Endometrium (tissue), 2 donors: ENCODE measurements at regions not wholly inside any gene's neighbourhood (a gene's known extent, or its start where the extent isn't known, plus 50 kb on each side); places are given as distances from the start of the nearest gene placed in this dataset.

Source experiments
- FAIRE-seq: peaks from 2 replicates; lab custom pipeline; 2012; peaks lifted over from hg19 to GRCh38; lab: Jason Lieb, UNC
- donor health status: control.
- donor health status: control.

DNA sequence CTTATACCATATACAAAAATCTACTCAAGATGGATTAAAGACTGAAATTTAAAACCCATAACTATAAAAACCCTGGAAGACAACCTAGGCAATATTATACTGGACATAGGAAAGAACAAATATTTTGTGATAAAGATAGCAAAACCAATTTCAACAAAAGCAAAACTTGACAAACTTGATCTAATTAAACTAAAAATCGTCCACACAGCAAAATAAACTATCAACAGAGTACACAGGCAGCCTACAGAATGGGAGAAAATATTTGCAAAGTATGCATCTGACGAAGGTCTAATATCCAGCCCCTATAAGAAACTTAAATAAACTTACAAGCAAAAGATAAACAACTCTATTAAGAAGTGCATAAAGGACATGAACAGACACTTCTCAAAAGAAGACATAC is 240.1 kb downstream of the HGF start:
- no peak for FAIRE-seq

DNA sequence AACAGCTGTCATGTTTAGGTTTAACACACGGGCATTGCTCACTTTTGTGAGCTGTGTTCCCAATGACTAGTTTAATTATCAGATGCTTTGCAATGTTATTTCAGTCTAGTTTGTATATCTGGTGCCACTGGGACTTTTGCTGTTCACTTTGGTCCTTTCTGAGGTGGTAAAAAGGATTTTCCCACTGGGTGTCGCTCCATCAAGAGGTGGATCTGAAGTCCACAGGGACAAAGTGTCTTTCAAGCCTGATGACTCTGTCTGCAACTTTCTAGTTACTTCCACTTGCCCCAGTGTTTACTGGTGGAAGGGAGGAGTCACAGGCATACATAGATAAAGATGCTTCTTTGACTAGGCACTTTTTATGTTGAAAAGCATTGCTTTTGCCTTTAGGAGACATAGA is 242.2 kb downstream of the HGF start:
- FAIRE-seq = no peak

DNA sequence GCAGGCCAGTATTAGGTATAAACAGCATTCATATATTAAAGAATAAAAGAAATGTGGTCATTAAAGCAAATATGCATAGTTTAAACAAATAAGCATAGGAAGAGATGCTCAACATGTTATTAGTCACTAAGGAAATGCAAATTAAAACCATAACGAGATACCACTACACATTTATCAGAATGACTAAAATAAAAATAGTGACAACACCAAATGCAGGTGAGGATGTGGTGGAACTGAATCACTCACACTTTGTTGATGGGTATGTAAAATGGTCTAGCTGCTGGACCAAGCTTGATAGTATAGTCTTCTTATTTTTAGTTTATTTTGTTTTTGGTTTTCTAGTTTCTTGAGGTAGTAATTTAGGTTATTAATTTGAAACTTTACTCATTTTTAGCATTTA is 242.9 kb downstream of the HGF start:
- FAIRE-seq = no peak

DNA sequence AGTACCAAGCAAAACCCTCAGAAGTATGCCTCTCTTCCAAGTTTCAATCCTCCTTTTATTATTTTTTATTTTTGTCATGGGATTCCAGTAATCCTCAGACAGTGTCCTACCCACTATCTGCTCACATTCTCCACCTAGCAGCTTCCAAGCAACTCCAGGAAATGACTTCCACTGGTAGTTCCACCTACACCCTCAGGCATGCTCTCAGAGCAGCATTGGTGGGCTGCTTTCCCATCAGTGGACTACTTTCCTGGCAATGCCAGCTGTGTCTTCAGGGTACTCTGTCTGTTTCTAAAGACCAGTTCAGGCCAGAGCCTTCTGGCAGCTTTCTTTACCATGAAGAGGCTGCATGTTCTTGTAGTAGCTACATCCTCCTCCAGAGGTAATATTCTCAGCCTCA is 244.0 kb downstream of the HGF start:
- no peak for FAIRE-seq

DNA sequence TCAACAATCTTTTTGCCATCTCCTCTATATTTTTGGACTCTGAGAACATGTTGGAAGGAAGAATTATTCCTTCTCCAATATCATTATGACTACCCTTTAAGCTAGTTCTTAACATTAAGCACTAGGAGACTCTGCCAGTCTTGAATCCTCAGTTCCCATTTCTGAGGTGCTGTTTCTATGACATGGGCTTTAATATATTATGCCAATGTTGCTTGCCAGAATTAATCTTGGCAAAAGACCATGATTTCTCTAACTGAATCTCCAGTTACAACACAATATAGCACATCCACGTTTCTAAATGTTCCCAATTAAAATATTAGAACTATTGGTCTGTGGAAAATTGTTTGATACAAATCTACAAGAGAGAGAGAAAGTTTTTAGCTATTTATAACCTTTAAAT is 250.0 kb downstream of the HGF start:
- FAIRE-seq = no peak

DNA sequence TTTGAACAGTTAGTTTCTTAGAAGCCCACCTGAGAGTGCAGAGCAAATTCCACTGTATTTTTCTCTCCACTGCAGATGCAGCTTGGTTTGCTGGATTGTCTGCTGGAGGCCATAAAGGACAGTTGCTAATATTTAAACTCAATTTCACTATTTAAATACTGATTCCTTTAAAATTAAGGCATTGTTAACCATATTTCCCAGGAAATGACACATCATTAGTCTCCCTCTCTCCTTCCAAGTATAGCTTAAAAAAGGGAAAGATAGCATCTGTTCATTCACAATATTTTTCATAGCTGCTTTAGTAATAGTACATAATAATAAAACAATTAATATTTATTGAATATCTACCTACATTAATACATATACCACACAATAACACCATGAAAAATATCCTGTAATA is 252.9 kb downstream of the HGF start:
- no peak for FAIRE-seq

DNA sequence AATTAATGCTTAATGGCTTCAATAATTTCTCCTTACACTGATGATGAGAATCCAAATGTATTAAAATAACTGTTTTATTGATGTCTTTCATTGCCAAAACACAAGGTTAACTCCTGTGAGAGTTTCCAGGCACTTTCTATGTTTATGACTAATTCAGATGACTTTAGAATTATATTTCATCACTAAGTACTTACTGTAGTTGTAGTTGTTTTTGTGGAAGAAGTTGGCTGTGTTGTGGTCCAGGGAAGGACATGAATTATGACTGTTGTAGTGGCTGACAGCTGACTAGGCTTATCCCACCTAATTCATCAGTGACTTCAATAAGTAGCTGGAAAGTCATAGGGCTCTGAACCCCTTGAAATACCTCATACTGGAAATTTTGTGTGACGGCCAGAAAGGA is 254.8 kb downstream of the HGF start:
- peak; percentile 89 for FAIRE-seq

DNA sequence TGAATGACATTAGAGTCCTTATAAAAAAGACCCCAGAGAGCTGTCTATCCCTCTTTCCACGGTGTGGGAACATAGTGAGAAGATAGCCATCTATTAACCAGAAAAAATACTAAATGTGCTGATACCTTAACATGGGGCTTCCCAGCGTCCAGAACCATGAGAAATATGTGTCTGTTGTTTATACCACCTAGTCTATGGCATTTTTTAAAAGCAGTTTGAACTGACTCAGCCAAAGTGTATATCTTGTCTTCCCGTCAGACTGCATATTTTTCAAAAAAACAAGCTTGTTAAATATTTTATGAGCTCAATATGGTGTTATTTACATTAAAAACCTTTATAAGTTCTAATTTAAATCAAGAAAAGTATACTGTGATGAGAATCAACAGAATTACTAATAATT is 255.3 kb downstream of the HGF start:
- no peak for FAIRE-seq

DNA sequence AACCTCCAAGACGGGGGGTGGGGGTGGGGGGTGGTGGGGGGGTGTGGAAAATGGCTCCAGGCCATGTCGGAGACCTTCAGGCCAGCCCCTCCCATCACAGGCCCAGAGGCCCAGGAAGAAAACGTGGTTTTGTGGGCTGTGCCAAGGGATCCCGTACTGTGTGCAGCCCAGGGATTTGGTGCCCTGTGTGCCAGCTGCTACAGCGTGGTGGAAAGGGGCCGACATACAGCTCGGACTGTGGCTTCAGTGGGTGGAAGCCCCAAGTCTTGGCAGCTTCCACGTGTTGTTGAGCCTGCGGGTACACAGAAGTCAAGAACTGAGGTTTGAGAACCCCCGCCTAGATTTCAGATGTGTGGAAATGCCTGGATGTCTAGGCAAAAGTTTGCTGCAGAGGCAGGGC is 259.7 kb downstream of the HGF start:
- no peak for FAIRE-seq

DNA sequence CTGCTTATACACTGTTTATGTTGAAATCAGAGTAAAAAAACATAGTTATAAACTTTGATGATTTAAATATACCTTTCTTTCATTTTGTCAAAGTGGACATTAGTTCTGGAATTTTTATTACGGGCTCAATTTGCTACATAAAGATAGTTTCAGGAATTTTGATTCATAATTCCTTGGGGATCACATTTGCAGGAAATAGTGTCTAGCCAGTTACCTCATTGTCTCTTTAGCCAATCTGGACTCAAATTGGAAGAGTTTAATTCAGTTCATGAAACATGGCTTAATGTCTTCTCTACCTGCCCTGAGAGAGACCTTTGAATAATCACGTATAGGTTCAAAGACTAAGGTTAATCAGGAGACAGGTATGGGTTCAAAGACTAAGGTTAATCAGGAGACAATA is 262.6 kb downstream of the HGF start:
- no peak for FAIRE-seq

DNA sequence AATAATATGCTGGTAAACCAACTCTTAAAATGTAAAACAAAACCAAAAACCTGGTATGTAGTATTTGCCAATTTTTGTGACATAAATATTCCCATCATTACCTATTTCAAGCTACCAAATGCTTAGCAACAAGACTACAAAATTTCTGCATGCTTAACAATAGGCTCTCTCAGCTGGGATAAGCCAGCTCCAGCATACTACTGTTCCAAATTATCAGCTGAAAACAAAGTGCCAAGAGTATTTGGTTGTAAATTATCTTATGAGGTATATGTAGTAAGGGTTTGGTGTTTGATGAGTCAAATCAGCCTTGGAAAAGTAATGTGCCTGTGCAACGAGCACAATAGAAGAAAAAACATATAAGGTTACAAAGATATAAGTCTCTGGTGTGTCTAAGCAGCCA is 263.2 kb downstream of the HGF start:
- FAIRE-seq = no peak

DNA sequence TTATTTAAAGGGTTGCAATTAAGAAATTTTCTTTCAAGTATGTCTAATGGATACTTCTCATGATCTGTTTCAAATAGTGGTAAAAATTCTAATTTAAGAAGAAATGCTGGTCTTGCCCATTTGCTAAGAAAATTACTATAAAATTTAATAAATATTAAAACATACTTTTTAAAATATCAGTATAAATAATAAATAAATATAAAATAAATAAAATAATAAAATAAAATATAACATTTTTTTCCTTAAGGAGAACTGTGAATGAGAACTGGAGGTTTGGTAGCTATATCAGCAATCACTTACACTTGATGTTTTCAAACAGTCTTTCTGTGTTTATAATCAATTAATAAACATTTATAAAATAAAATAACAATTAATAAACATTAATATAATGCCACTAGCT is 266.1 kb downstream of the HGF start:
- FAIRE-seq = peak; percentile 46

DNA sequence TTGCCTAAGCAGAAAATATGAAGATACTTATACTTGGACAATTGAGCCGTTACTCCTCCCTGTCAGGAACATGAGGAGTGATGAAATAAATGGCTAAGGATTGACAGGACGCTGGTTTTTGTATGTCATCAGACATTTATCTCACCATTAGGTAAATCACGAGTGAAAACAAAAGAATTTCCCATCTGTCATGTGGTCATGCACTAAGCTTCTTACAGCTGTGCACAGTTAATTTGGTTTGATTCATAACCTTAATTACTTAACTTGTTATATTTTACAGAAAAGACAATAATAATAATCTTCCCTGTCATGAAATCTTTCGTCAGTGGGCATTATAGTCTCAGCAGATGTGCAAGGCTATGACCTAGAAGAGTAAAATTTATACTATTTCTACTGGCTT is 266.5 kb downstream of the HGF start:
- peak; percentile 12 for FAIRE-seq

DNA sequence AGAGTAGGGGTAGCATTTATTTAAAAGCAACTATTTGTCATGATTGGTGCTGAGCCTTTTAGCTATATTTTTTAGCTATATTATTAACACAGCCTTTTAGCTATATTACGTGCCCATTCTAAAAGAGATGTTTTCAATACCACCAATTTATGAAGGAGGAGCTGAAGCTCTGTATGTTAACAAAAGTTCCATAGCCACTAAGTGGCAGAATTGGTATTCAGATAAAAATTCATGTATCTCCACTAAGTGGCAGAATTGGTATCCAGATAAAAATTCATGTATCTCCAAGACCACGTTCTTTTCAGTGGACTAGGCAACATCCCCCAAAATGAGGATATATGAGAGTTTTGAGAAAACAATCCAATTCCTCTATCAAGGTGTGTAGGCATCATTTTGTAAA is 268.6 kb downstream of the HGF start:
- FAIRE-seq = peak; percentile 72

DNA sequence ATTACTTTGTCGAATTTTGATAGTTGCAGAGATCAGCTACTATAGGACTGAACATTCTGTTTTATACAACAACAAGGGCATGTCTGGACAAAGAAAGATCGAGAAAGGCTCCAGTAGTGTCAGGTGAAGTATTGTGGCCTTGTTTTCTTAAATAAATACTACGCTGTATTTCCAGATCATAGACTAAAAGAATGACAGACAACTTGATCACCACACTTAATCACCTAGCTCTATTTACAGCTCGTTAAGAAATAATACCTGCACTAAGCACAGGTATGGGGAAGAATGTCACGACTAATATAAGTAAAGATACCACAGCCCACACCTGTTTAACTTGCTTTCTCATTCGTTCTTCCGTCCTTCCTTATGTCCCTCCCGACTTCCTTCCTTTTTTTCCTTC is 269.2 kb downstream of the HGF start:
- FAIRE-seq = no peak

DNA sequence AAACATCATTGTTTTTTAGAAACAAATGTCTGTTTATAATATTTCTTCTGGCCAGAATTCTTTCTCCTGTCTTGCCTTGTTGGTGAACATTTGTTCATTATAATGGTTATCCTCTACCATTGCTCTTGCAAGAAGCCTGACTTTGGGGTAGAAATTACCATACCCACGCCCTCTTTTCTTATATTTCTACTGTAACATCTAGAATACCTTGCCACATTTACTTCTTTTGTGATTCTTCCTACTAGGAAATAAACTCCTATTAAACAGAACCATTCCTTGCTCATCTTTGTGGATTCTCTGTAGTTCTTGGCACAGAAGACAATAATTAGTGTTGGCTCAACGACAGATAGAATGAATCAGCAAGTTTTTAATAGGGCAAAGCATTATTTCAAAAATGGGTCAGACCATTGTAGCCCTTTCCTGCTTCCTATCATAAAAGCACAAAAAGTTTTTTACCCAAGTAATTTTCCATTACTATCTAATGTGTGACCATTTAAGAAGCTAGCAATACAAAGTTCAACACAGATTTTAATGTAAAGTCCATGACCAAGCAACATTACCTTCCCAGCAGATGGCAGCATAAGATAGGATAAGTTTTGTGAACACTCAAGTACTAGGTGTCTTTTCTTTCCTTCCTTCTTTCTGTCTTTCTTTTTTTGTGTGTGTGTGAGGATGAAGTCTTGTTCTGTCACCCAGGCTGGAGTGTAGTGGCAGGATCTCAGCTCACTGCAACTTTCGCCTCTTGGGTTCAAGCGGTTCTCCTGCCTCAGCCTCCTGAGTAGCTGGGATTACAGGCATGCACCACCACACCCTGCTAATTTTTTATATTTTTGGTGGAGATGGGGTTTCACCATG is 270.4 kb downstream of the HGF start:
- peak; percentile 86 for FAIRE-seq

DNA sequence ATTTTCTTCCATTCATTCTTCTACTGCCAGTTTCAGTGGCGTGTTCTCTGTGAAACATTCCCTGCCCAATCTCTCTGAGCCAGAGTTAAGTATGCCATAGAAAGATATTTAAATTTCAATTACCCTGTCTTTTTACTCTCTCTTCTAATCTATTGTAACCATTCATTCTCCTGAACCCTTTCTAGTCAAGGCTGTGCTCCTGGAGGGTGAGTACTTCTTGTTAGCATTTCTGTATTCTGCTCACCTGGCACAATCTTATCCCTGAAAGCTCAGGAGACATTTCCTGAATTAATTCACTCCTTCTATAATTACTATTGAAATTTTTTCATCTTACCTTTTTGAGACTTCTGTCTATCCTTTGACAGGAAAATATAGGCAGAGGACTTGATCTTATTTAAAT is 271.7 kb downstream of the HGF start:
- no peak for FAIRE-seq

DNA sequence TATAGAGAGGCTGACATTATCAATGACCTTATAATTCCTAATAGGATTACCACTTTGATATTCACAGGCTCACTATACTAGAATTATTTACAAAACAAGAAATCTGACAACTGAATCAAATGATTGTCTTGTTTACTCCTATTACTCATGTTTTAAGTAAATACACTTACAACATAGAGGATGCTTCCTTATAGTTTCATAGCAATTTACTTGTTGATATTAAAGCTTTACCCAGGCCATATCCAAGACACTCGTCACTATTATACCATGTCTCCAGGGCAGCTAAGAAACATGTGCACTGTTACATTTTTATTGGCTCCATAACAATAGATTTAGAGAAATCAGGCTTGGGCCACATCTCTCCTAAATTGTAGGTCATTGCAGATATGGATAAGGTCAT is 276.9 kb downstream of the HGF start:
- no peak for FAIRE-seq

DNA sequence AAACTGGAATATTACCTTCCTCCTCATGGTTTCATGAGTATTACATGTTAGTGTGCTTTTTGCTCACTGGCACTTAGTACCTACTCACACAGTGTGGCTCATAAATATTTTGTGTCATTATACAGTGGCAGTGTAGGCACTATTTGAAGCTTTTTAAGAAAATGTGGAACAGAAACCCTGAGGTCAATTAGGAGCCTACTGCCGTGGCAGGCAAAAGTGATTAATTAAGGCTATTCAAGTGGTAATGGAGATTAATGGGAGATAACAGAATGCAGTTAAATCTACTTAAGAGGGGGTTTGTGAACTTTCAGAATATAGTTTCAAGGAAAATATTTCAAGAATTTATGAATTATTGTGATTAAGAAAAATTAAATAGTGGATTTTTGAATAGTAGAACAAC is 277.6 kb downstream of the HGF start:
- no peak for FAIRE-seq

DNA sequence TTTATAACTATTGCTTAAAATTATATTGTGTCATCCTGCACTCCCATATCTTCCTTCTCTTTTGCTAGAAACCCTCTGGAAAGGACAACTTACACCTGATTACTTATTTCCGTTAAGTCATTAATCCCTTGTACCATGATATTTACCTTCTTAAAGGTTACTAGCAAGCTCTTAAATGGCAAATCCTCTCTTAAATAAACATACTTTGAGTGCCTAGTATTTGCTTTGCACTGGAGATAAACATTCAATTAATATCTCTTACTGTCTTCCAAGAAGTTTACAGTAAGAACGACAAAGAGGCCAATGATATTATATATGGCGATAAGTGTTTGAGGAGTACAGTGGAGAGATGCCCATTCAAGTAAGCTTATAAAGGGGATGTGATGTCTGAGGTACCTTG is 278.3 kb downstream of the HGF start:
- no peak for FAIRE-seq

DNA sequence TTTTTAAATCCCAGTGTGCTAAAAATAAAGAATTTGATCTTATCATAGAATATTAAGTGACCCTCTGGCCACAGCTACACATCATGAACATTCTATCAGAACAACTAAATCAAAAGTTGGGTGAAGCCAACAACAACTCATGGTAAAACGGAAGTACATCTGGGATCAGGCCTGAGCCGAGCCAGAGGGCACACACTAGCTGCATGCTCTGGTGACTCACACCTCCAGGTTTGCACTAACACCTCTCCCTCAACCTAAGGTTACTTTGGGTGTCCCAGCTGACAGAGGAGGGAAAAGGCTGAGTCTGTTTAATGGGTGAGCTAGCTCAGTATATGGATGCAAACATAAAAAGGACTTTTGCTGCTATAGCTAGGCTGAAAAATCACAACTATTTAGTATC is 281.6 kb downstream of the HGF start:
- FAIRE-seq = no peak

DNA sequence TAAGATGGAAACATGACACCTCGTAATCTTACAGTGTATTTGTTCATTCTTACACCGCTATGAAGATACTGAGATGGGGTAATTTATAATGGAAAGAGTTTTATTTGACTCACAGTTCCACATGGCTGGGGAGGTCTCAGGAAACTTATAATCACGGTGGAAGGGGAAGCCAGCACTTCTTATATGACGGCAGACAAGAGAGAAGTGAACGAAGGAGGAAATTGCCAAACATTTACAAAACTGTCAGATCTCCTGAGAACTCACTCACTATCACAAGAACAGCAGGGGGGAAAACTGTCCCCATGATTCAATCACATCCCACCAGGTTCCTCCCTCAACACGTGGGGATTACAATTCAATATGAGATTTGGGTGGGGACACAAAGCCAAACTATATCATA is 282.3 kb downstream of the HGF start:
- no peak for FAIRE-seq

DNA sequence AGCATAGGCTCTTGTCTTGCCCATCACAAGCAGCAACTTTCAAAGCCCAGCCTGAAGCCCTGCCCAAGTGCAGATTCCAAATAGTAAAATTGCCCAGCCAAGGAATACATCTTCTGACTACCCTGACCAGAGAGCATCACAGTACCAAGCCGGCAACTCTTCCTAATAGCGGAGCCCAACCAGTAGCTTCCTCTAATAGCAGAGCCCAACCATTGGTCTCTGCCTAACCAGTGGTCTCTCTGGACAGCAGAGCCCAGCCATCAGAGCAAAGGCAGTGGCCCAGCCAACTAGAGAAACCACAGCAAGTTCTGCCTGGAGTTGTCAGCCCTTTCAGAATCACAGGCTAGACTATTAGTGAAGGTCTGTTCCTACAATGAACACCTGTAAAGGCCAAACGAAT is 285.6 kb downstream of the HGF start:
- FAIRE-seq = no peak

DNA sequence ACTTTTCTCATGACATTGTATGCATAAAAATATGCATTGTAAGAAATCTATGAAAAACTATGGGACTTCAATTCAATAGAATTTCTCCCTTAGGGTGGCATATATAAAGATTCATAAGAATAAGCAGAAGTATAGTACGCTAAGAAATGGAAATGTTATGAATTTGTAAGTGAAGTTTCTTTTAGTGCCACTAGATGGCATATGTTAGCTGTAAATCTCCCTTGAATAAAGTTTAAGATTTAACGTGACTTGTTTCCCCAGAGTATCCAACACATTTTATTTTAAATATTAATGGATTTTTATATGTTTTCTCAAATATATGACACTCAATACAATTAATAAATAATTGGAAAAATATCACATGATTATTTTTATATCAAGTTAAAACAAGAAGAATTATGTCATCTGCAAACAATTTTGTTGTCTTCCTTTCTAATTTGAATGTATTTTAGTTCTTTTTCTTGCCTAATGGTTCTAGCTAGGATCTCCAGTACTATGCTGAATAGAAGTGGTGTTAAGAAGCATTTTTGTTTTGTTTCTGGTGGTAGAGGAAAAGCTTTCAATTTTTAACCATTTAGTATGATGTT is 287.2 kb downstream of the HGF start:
- FAIRE-seq = peak; percentile 95
